ENCODE measurements at regions not wholly inside any gene's neighbourhood (a gene's known extent, or its start where the extent isn't known, plus 50 kb on each side); places are given as distances from the start of the nearest gene placed in this dataset.

DNA sequence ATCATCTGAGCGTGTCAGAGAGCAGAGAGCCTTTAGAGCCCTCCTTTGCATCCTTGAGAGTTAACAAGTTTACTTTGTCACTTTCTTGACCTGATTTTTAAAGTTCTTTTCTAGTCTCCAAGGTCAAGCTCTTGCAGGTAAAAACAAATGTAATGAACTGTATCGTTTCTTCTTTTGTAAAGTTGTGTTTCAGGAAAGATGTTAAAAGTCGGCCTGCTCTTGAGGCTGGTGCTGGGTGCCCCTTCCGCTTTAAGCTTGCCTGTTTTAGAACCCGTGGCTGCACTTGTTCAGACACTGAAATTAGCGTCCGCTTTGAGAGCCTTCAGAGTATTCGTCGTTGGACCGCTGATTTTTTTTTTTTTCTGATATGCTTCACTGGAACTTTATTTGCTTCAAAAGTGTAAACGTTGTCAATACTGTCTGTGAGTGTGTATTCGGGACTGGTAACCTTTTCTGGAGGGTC lies 52.6 kb upstream of the ULK4 start:
- intact Hi-C loops (cut with micrococcal nuclease; ENCODE audit: unreplicated experiment): loop anchor here (1.0 to 10.0 kb wide), 4 partner anchors 52 to 580 kb away; partner anchors contain the start of genes SS18L2 and ULK4
- H4K20me1 ChIP-seq (ENCODE audit: insufficient read depth, low read length): peaks cover 34% of the 10 kb centered on the region
- H3K4me3 ChIP-seq (ENCODE audit: low read depth, low read length, poor library complexity, severe bottlenecking): peak overlapping the region; percentile 94
- H3K27ac ChIP-seq (ENCODE audit: low read depth, low read length, poor library complexity, severe bottlenecking): peak overlapping the region; percentile 86
- CTCF ChIA-PET (ENCODE audit: unreplicated experiment): no interaction called here
- H3K9me3 ChIP-seq (ENCODE audit: low read length): no peaks in the 10 kb centered on the region
- peak; percentile 82 for DNase-seq (ENCODE audit: low spot score)
- H3K79me2 ChIP-seq (ENCODE audit: insufficient read depth, low read depth, low read length): peaks cover 57% of the 10 kb centered on the region
- POLR2A ChIA-PET: interaction anchor here (0.7 to 2.7 kb wide), 14 partner anchors 11 to 193 kb away, joined by 3 to 30 read pairs (median 5); no protein-coding TSS in a partner anchor
- H3K36me3 ChIP-seq (ENCODE audit: insufficient read depth, low read length): peaks cover 48% of the 10 kb centered on the region
- no peaks in the 10 kb centered on the region for H3K9me2 ChIP-seq (ENCODE audit: insufficient read depth, low read length)
- BruUV-seq (replicated peaks): no TSS peak
- no peak for TF ChIP-seq EZH2phosphoT487 (IDR thresholded peaks at IDR 0.05; ENCODE audit: borderline replicate concordance, low read depth, low read length)
- TF ChIP-seq, protein P1, sequence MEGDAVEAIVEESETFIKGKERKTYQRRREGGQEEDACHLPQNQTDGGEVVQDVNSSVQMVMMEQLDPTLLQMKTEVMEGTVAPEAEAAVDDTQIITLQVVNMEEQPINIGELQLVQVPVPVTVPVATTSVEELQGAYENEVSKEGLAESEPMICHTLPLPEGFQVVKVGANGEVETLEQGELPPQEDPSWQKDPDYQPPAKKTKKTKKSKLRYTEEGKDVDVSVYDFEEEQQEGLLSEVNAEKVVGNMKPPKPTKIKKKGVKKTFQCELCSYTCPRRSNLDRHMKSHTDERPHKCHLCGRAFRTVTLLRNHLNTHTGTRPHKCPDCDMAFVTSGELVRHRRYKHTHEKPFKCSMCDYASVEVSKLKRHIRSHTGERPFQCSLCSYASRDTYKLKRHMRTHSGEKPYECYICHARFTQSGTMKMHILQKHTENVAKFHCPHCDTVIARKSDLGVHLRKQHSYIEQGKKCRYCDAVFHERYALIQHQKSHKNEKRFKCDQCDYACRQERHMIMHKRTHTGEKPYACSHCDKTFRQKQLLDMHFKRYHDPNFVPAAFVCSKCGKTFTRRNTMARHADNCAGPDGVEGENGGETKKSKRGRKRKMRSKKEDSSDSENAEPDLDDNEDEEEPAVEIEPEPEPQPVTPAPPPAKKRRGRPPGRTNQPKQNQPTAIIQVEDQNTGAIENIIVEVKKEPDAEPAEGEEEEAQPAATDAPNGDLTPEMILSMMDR (conservative IDR thresholded peaks at IDR 0.05; ENCODE audit: low read length): no peak
- peak overlapping the region; percentile 93 for H3K4me2 ChIP-seq (ENCODE audit: low read length)
- H3K4me1 ChIP-seq (ENCODE audit: insufficient read depth, low read length, poor library complexity, severe bottlenecking): peaks cover 62% of the 10 kb centered on the region
- H2AFZ ChIP-seq (ENCODE audit: low read length): 0 out of 2 replicates have a peak overlapping the region, but pooled peaks have one; percentile 0

DNA sequence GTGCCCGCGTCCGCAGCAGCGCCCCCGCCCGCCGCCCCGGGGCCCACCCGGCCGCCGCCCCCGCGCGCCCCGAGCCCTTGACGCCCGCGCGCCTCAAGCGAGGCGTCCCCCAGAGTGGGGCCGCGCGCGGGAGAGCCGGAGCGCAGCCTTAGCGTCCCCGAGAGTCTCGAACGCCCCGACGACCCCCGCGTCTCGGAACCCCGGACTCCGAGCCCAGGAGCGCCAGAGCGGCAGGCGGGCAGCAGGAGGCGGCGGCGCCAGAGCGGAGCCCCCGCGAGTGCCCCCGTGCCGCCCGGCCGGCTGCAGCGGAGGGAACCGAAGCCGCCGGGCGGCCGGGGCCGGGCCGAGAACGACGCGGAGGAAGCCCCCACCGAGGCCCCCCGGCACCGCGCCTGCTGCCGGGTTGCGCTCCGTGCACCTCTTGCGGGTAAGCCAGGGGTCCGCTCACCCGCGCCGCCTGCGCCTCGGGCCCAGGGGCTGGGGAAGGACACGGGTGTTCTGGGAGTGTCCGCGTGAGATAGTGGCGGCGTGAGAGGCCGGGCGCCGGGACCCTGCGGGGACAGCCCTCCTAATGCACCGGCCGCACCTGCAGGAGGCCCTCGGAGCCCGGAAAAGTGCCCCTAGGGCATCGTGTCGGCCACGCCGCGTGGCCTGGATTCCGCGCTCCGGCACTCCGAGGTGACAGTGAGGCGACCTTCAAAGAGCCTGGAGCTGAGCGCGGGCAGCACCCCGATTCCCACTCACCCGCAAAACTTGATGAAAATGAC lies 52.0 kb upstream of the ULK4 start:
- POLR2A ChIA-PET: interaction anchor here (1.0 to 2.7 kb wide), 10 partner anchors 11 to 194 kb away, joined by 3 to 30 read pairs (median 5); no protein-coding TSS in a partner anchor
- Histone ChIP-seq H3K36me3 (ENCODE audit: insufficient read depth, low read length) (peaks cover 45% of the 10 kb centered on the region), H3K79me2 (ENCODE audit: insufficient read depth, low read depth, low read length) (peaks cover 51% of the 10 kb centered on the region), H3K4me1 (ENCODE audit: insufficient read depth, low read length, poor library complexity, severe bottlenecking) (peaks cover 56% of the 10 kb centered on the region), H3K27ac (ENCODE audit: low read depth, low read length, poor library complexity, severe bottlenecking) (peak overlapping the region; percentile 86), H3K4me2 (ENCODE audit: low read length) (peak overlapping the region; percentile 93), H4K20me1 (ENCODE audit: insufficient read depth, low read length) (peaks cover 31% of the 10 kb centered on the region), H3K9me3 (ENCODE audit: low read length) (no peaks in the 10 kb centered on the region), H3K4me3 (ENCODE audit: low read depth, low read length, poor library complexity, severe bottlenecking) (peak overlapping the region; percentile 94), H3K9me2 (ENCODE audit: insufficient read depth, low read length) (no peaks in the 10 kb centered on the region), H2AFZ (ENCODE audit: low read length) (0 out of 2 replicates have a peak overlapping the region, but pooled peaks have one; percentile 0)
- intact Hi-C loops (cut with micrococcal nuclease; ENCODE audit: unreplicated experiment): loop anchor here (1.0 to 10.0 kb wide), 7 partner anchors 25 to 581 kb away; partner anchors contain the start of genes SS18L2 and ULK4
- BruUV-seq (replicated peaks): no TSS peak
- TF ChIP-seq, protein P1 (conservative IDR thresholded peaks at IDR 0.05; ENCODE audit: low read length): no peak
- no peak for TF ChIP-seq EZH2phosphoT487 (IDR thresholded peaks at IDR 0.05; ENCODE audit: borderline replicate concordance, low read depth, low read length)
- CTCF ChIA-PET (ENCODE audit: unreplicated experiment): no interaction called here
- DNase-seq (ENCODE audit: low spot score): peak; percentile 62
